Thyroid gland (tissue), 4 donors: ENCODE measurements at regions not wholly inside any gene's neighbourhood (a gene's known extent, or its start where the extent isn't known, plus 50 kb on each side); places are given as distances from the start of the nearest gene placed in this dataset.

Source experiments
- DNase-seq, 2 donors: peaks; one replicate each; pipeline ENCODE4 v3.0.0-alpha.2; 2019
- H3K27ac ChIP-seq, 3 donors: fragments of 200-600 bp; sonication (generic); 1 replicate in 2 of 3; 2 replicates in 1 of 3; pipeline ENCODE4 v1.5.1; 2016 to 2019; ENCODE audit warnings: mild to moderate bottlenecking in 1 of 3, moderate library complexity in 1 of 3
- H3K27me3 ChIP-seq: fragments of 200-600 bp; sonication (generic); one replicate; pipeline ENCODE4 v1.5.1; 2019
- H3K36me3 ChIP-seq, 2 donors: fragments of 200-600 bp; sonication (generic); one replicate each; pipeline ENCODE4 v1.5.1; 2016 to 2019
- H3K4me1 ChIP-seq, 2 donors: fragments of 200-600 bp; sonication (generic); one replicate each; pipeline ENCODE4 v1.5.1; 2017 to 2019
- H3K4me3 ChIP-seq, 3 donors: fragments of 200-600 bp; sonication (generic); replicated peaks in 1 of 3; 1 replicate in 2 of 3; 2 replicates in 1 of 3; pipeline ENCODE4 v1.5.1; 2016; ENCODE audit warnings: mild to moderate bottlenecking in 1 of 3
- H3K9me3 ChIP-seq: fragments of 200-600 bp; sonication (generic); one replicate; pipeline ENCODE4 v1.5.1; 2017
- POLR2A ChIP-seq, 2 donors: fragments of 450-650 bp; IDR thresholded peaks; one replicate each; pipeline ENCODE4 v1.6.1; 2017; ENCODE audit warnings: antibody characterized with exemption in 2 of 2, mild to moderate bottlenecking in 2 of 2, moderate library complexity in 1 of 2
- WGBS, 2 donors: methylation state at CpG; one replicate each; pipeline ENCODE4 v1.1.5; 2017; 5-methylcytosine and 5-hydroxymethylcytosine counted together
- intact Hi-C: fragments of 100-400 bp; cut with DNase I; formaldehyde crosslinking; loops from one replicate; pipeline ENCODE4 v1.15.1; 2023
- TF ChIP-seq, protein P1 (sequence below), 6 experiments: fragments of 200-600 bp in 3 of 6; fragments of 450-650 bp in 3 of 6; sonication (generic) in 3 of 6; IDR thresholded peaks; one replicate each; pipeline ENCODE4 v1.5.1; 2016 to 2019; ENCODE audit warnings: antibody characterized with exemption in 6 of 6, mild to moderate bottlenecking in 2 of 6, inconsistent platforms in 1 of 6, moderate library complexity in 1 of 6

DNA sequence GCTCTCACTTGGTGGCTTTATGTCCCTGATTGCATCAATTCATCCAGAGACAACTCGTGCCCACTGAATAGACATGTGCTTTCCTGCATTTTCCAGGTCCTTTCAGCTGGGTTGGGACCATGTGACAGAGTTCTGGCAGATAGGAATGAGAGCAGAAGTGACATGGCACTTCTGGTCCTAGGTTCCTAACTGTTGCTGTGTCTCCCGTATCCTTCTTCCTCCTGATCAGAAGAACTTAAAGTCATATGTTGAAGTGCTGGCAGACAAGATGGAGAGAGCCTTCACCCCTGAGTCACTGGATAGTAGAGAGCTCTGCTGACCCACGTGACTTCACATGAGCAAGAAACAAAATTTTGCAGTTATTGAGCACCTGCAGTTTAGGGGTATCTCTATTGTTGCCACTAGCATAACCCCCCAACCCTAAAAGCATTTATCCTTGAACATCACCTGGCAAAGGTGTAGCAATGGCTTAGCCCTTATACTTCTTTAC lies 80.0 kb downstream of the NREP start:
- TF ChIP-seq, protein P1, sequence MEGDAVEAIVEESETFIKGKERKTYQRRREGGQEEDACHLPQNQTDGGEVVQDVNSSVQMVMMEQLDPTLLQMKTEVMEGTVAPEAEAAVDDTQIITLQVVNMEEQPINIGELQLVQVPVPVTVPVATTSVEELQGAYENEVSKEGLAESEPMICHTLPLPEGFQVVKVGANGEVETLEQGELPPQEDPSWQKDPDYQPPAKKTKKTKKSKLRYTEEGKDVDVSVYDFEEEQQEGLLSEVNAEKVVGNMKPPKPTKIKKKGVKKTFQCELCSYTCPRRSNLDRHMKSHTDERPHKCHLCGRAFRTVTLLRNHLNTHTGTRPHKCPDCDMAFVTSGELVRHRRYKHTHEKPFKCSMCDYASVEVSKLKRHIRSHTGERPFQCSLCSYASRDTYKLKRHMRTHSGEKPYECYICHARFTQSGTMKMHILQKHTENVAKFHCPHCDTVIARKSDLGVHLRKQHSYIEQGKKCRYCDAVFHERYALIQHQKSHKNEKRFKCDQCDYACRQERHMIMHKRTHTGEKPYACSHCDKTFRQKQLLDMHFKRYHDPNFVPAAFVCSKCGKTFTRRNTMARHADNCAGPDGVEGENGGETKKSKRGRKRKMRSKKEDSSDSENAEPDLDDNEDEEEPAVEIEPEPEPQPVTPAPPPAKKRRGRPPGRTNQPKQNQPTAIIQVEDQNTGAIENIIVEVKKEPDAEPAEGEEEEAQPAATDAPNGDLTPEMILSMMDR (IDR thresholded peaks at IDR 0.05) = no peak
- no peak for TF ChIP-seq POLR2A (IDR thresholded peaks at IDR 0.05)
- 82 to 90% methylated on average over 3 of the region's 3 CpGs for WGBS, 2 donors
- no peaks in the 10 kb centered on the region for H3K27me3 ChIP-seq
- DNase-seq = no peak
- H3K9me3 ChIP-seq = no peaks in the 10 kb centered on the region
- no peaks in the 10 kb centered on the region for H3K36me3 ChIP-seq
- H3K4me3 ChIP-seq = no peak overlapping the region
- intact Hi-C loops = no loop called here
- H3K27ac ChIP-seq = no peak overlapping the region
- H3K4me1 ChIP-seq = peaks cover 12 to 15% of the 10 kb centered on the region in 2 donors

DNA sequence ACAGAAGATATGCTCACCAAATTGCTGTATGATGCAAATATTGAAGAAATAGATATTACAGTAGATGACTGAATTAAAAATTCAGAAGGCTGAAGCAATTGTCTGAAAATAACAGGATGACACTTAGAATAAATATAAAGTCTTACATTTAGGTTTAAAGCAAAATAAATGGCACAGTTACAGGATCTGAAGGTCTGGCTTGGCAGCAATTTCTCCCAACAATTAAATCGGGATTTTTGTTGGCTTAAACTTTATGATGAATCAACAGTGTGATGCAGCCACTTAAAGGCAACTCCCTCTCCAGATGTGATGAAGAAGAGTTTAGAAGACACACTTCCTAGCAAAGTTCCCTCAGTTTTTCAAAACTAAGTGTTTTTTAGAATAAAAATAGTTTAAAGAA lies 80.5 kb downstream of the NREP start:
- Histone ChIP-seq H3K9me3 (no peaks in the 10 kb centered on the region), H3K4me3 (no peak overlapping the region), H3K27ac (no peak overlapping the region), H3K4me1 (peaks cover 12% of the 10 kb centered on the region in 2 donors), H3K36me3 (no peaks in the 10 kb centered on the region), H3K27me3 (no peaks in the 10 kb centered on the region)
- intact Hi-C loops = no loop called here
- no peak for DNase-seq
- 50 to 57% methylated on average over 1 of the region's 1 CpG for WGBS, 2 donors
- no peak for TF ChIP-seq POLR2A (IDR thresholded peaks at IDR 0.05)
- TF ChIP-seq, protein P1 (IDR thresholded peaks at IDR 0.05) = no peak

DNA sequence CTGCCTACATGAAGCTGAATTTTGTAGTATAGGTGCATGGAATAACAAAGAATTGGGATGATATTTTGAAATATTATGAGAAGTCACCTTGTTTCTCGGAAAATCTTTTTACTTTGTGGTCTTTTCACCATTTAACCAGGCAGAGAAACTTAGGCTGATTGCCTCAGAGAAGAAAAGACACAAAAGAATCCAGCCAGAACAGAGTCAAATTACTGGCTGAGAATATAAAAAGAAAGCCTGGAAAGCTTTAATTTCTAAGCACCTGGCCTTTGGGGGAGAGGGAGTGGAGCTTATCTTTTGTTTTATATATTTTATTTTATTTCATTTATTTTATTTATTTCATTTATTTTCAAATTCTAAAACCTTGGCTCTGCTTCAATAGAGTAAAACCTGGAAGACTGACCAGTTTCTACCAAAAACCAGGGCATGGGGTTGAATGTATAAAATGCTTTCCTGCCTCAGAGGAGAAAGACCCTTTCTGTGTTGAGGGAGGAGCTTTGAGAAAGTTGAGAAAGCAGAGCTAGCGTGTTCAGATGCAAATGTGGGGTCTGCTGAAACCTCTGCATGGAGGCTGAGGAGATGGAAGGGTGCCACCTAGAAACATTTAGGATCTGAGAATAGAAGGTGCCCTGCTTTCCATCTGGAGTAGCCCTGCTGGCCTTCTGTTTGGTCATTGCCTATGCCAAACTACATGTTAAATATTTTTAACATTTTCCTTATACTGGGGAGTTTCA lies 81.6 kb downstream of the NREP start:
- H3K36me3 ChIP-seq = no peaks in the 10 kb centered on the region
- H3K9me3 ChIP-seq = no peaks in the 10 kb centered on the region
- 96 to 97% methylated on average over 2 of the region's 2 CpGs for WGBS, 2 donors
- peaks cover 1 to 2% of the 10 kb centered on the region in 2 donors for H3K4me1 ChIP-seq
- DNase-seq = no peak
- H3K4me3 ChIP-seq = no peak overlapping the region
- TF ChIP-seq POLR2A (IDR thresholded peaks at IDR 0.05) = no peak
- TF ChIP-seq, protein P1 (IDR thresholded peaks at IDR 0.05) = no peak
- intact Hi-C loops = no loop called here
- H3K27me3 ChIP-seq = no peaks in the 10 kb centered on the region
- no peak overlapping the region for H3K27ac ChIP-seq

DNA sequence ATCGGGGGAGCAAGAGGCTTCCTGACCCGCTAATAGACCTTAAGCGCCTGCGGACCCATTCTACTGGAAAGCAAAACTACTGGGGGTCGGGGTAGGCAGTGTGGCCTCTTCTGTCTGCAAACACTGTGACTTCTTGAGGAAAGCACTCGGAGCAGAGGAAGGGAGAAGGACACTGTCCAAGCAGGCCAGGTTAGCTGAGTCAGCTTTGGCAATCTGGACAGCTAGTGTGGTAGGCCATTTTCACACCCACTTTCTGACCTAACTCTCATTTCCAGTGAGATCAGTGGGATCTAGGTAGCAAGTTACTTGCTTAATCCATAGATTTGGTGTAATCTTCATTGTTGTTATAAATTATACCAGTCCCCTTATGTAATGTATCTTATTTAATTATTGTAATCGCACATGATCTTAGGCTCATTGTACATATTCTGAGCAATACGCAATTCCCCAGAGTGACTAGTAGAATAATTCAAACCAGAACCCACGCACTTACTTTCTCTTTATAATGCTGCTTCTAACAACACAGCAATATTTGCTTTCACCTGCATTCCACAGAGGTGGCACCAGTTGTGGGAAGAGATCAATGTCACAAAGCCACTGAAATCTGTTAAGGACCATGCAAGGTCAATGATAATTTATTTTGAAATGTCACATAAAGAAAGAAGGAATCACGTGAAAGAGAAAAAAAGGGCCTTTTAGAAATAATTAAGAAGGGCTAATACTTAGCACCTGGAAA lies 82.9 kb downstream of the NREP start:
- intact Hi-C loops = no loop called here
- Histone ChIP-seq H3K9me3 (no peaks in the 10 kb centered on the region), H3K4me1 (no peaks in the 10 kb centered on the region), H3K4me3 (no peak overlapping the region), H3K36me3 (no peaks in the 10 kb centered on the region), H3K27me3 (no peaks in the 10 kb centered on the region), H3K27ac (no peak overlapping the region)
- no peak for TF ChIP-seq POLR2A (IDR thresholded peaks at IDR 0.05)
- TF ChIP-seq, protein P1 (IDR thresholded peaks at IDR 0.05) = no peak
- no peak for DNase-seq
- 75 to 81% methylated on average over 10 of the region's 10 CpGs for WGBS, 2 donors

DNA sequence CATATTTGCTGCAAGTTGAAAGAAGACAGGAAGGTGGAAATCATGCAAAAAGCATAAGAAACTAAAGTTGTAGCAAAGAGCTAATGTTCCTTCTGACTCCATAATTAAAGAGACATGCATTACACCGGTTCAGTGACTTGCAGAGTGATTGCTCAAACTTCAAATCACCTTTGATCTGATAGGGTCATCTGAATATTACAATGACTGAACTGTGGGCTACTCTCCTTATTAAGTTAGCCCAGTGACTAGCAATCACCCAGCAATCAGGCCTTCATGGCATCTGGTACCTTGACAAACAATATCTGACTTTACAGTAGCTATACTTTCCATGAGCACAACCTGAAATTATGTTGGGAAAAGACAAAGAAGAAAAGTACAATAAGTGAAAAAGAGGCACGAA lies 84.9 kb downstream of the NREP start:
- DNase-seq = no peak
- TF ChIP-seq POLR2A (IDR thresholded peaks at IDR 0.05) = no peak
- TF ChIP-seq, protein P1 (IDR thresholded peaks at IDR 0.05) = no peak
- 90 to 98% methylated on average over 2 of the region's 2 CpGs for WGBS, 2 donors
- intact Hi-C loops = no loop called here
- H3K27ac ChIP-seq = no peak overlapping the region
- no peaks in the 10 kb centered on the region for H3K9me3 ChIP-seq
- no peaks in the 10 kb centered on the region for H3K27me3 ChIP-seq
- H3K36me3 ChIP-seq = no peaks in the 10 kb centered on the region
- no peaks in the 10 kb centered on the region for H3K4me1 ChIP-seq
- H3K4me3 ChIP-seq = no peak overlapping the region
